ENCODE measurements at regions not wholly inside any gene's neighbourhood (a gene's known extent, or its start where the extent isn't known, plus 50 kb on each side); places are given as distances from the start of the nearest gene placed in this dataset.

DNA sequence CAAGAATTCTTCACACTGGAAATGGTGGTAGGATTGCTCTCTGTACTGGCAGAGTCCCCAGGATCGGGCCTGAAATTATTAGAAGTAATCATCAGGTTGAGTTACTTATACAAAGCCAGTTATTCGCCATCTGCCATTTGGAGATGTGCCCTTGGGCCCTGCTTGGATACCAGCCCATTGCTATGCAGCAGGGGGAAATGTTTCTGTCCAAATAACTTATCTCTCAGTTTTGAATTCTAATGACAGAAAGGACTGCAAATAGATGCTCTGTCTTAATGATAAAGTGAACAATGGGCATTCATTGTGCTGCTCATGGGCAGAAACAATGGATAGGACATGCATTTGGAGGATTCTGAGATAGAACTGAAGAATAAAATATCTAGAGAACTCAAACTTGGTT, 139.1 kb upstream of the PELI2 start:
- H2BK120ac ChIP-seq (ENCODE audit: low read depth, low read length): no peak overlapping the region
- H4K91ac ChIP-seq (ENCODE audit: insufficient read depth, low read depth, low read length): no peak overlapping the region
- no CpG with 5 or more reads among the region's 2 CpGs for WGBS, 2 experiments (ENCODE audit: extremely low coverage in 2 of 2, insufficient read length in 1 of 2)
- H3K4ac ChIP-seq (ENCODE audit: low read depth, low read length): no peak overlapping the region
- H2AK5ac ChIP-seq (ENCODE audit: low read depth, low read length): no peak overlapping the region
- ATAC-seq (ENCODE audit: low read depth) (no peak), DNase-seq (no peak)
- peaks cover 3% of the 10 kb centered on the region for H3K27me3 ChIP-seq (ENCODE audit: control insufficient read depth, insufficient read depth, low read length)
- H2BK20ac ChIP-seq (ENCODE audit: low read depth, low read length): no peak overlapping the region
- in situ Hi-C loops (cut with MboI; ENCODE audit: low sequenced_read_pairs): no loop called here
- H3K4me2 ChIP-seq (ENCODE audit: low read depth, low read length): no peak overlapping the region
- H3K27ac ChIP-seq (ENCODE audit: insufficient read depth, low read length): no peak overlapping the region
- no peak for TF ChIP-seq CHD1 (IDR thresholded peaks at IDR 0.05; ENCODE audit: low read depth, low read length)
- no peaks in the 10 kb centered on the region for H3K36me3 ChIP-seq (ENCODE audit: control insufficient read depth, insufficient read depth, low read length)
- dilution Hi-C loops (cut with HindIII; ENCODE audit: low sequenced_read_pairs, unreplicated experiment): no loop called here
- no peak overlapping the region for H3K23ac ChIP-seq (ENCODE audit: low read depth, low read length)
- H2AFZ ChIP-seq (replicated peaks; ENCODE audit: low read length, poor library complexity): no peak overlapping the region
- H4K5ac ChIP-seq (ENCODE audit: low read depth, low read length): no peak overlapping the region
- no peak overlapping the region for H3K56ac ChIP-seq (ENCODE audit: extremely low read depth, insufficient read depth, low read length)
- CTCF ChIA-PET: no interaction called here
- H2BK5ac ChIP-seq (ENCODE audit: low read depth, low read length, poor library complexity, severe bottlenecking): no peak overlapping the region
- H2BK15ac ChIP-seq (ENCODE audit: low read depth, low read length): no peak overlapping the region
- POLR2A ChIA-PET (ENCODE audit: unreplicated experiment): no interaction called here
- no peak overlapping the region for H3K9ac ChIP-seq (ENCODE audit: low read depth, low read length)
- intact Hi-C loops (cut with micrococcal nuclease): no loop called here
- no peaks in the 10 kb centered on the region for H3K79me1 ChIP-seq (ENCODE audit: low read depth in 1 of 2, low read length in 2 of 2)
- H4K8ac ChIP-seq (ENCODE audit: low read depth in 2 of 2, low read length in 2 of 2): no peak overlapping the region
- BruUV-seq (replicated peaks): no TSS peak
- H3K18ac ChIP-seq (ENCODE audit: low read depth, low read length): no peak overlapping the region
- no peaks in the 10 kb centered on the region for H3K4me1 ChIP-seq (ENCODE audit: control insufficient read depth, insufficient read depth, low read length)
- H3K4me3 ChIP-seq (ENCODE audit: insufficient read depth, low read depth, low read length): no peak overlapping the region
- H3K14ac ChIP-seq (replicated peaks; ENCODE audit: low read depth, low read length): no peak overlapping the region
- H2AK9ac ChIP-seq (replicated peaks; ENCODE audit: low read depth, low read length, poor library complexity): no peak overlapping the region
- H4K20me1 ChIP-seq (ENCODE audit: insufficient read depth, low read length): no peaks in the 10 kb centered on the region
- H3K9me3 ChIP-seq (ENCODE audit: control insufficient read depth, insufficient read depth, low read length): peaks cover 5% of the 10 kb centered on the region
- H3K9me1 ChIP-seq (ENCODE audit: insufficient read depth, low read length): no peaks in the 10 kb centered on the region
